NB4 (cell line): ENCODE measurements at regions not wholly inside any gene's neighbourhood (a gene's known extent, or its start where the extent isn't known, plus 50 kb on each side); places are given as distances from the start of the nearest gene placed in this dataset.

ENCODE experiments used
- DNase-seq: peaks from one replicate; pipeline ENCODE4 v3.0.0; 2010; ENCODE audit warnings: low read depth
- H3K4me3 ChIP-seq: one replicate; pipeline ENCODE4 v1.5.1; 2011; ENCODE audit warnings: mild to moderate bottlenecking, low read depth, low read length, moderate library complexity
- CTCF ChIP-seq: IDR thresholded peaks from one replicate; pipeline ENCODE4 v1.5.1; 2012; ENCODE audit warnings: low read depth, low read length
- MAX ChIP-seq: IDR thresholded peaks from 2 replicates; pipeline ENCODE4 v1.6.1; 2011; ENCODE audit warnings: low read depth, low read length
- MYC ChIP-seq: IDR thresholded peaks from 2 replicates; pipeline ENCODE4 v1.6.1; 2011; ENCODE audit warnings: low read depth, low read length
- POLR2A ChIP-seq: IDR thresholded peaks from 2 replicates; pipeline ENCODE4 v1.6.1; 2011; ENCODE audit warnings: mild to moderate bottlenecking; ENCODE audit not compliant: insufficient read length; ENCODE audit errors: extremely low read depth

GRCh38 chr20:10795286-10796026 lies 121.7 kb upstream of the JAG1 start:
- no peak for DNase-seq
- no peak for TF ChIP-seq MAX
- H3K4me3 ChIP-seq, result no peak overlapping the region

- TF ChIP-seq CTCF, result no peak
- no peak for TF ChIP-seq MYC
- TF ChIP-seq MAX, result no peak
- TF ChIP-seq POLR2A, result no peak
- no peak for DNase-seq
- H3K4me3 ChIP-seq, result no peak overlapping the region
Measured at GRCh38 chr20:10798811-10799210, 125.0 kb upstream of the JAG1 start.

GRCh38 chr20:10799735-10800134 lies 125.9 kb upstream of the JAG1 start:
- no peak for DNase-seq
- TF ChIP-seq CTCF, result no peak
- TF ChIP-seq MYC, result no peak
- H3K4me3 ChIP-seq, result no peak overlapping the region

GRCh38 chr20:10800288-10800687 lies 126.5 kb upstream of the JAG1 start:
- DNase-seq, result no peak
- TF ChIP-seq MAX (no peak), MYC (no peak), POLR2A (no peak), CTCF (no peak)
- H3K4me3 ChIP-seq, result no peak overlapping the region

GRCh38 chr20:10802236-10802635 lies 128.4 kb upstream of the JAG1 start:
- no peak for DNase-seq
- H3K4me3 ChIP-seq, result no peak overlapping the region
- TF ChIP-seq CTCF, result no peak
- no peak for TF ChIP-seq MYC
- no peak for TF ChIP-seq MAX

- DNase-seq, result no peak
- no peak overlapping the region for H3K4me3 ChIP-seq
- TF ChIP-seq POLR2A, result no peak
- no peak for TF ChIP-seq MYC
- TF ChIP-seq CTCF, result no peak
- TF ChIP-seq MAX, result no peak
Measured at GRCh38 chr20:10805764-10806163, 132.0 kb upstream of the JAG1 start.
